Immature natural killer cell (primary cell): ENCODE measurements at regions not wholly inside any gene's neighbourhood (a gene's known extent, or its start where the extent isn't known, plus 50 kb on each side); places are given as distances from the start of the nearest gene placed in this dataset.
"Not testable (repeated sequence)": the region's sequence is repeated elsewhere in the genome, so short reads cannot be mapped to it uniquely, and the experiment has no call there.

Experiments
- DNase-seq, 3 donors: peaks; one replicate each; pipeline ENCODE4 v3.0.0; 2022; ENCODE audit warnings: mixed read lengths in 1 of 3
- H3K27ac Mint-ChIP-seq, 6 donors: one replicate each; pipeline ENCODE4 v1.8.0; 2020; ENCODE audit warnings: mixed read lengths in 6 of 6, mild to moderate bottlenecking in 5 of 6, inconsistent platforms in 4 of 6, moderate library complexity in 3 of 6
- H3K27me3 Mint-ChIP-seq, 3 donors: one replicate each; pipeline ENCODE4 v1.8.0; 2020 to 2021; ENCODE audit warnings: low read depth in 3 of 3, mild to moderate bottlenecking in 3 of 3, mixed read lengths in 3 of 3, moderate library complexity in 3 of 3, inconsistent platforms in 1 of 3
- H3K36me3 Mint-ChIP-seq, 3 donors: one replicate each; pipeline ENCODE4 v1.8.0; 2020; ENCODE audit warnings: mixed read lengths in 3 of 3, inconsistent platforms in 2 of 3, mild to moderate bottlenecking in 2 of 3
- H3K4me1 Mint-ChIP-seq, 2 donors: one replicate each; pipeline ENCODE4 v1.8.0; 2020; ENCODE audit warnings: inconsistent platforms in 2 of 2, mild to moderate bottlenecking in 2 of 2, mixed read lengths in 2 of 2, moderate library complexity in 1 of 2
- H3K4me3 Mint-ChIP-seq, 5 donors: one replicate each; pipeline ENCODE4 v1.8.0; 2020; ENCODE audit warnings: mild to moderate bottlenecking in 5 of 5, mixed read lengths in 5 of 5, inconsistent platforms in 3 of 5, moderate library complexity in 3 of 5
- H3K9me3 Mint-ChIP-seq, 6 donors: one replicate each; pipeline ENCODE4 v1.8.0; 2020; ENCODE audit warnings: mild to moderate bottlenecking in 6 of 6, mixed read lengths in 6 of 6, inconsistent platforms in 4 of 6, moderate library complexity in 3 of 6

DNA sequence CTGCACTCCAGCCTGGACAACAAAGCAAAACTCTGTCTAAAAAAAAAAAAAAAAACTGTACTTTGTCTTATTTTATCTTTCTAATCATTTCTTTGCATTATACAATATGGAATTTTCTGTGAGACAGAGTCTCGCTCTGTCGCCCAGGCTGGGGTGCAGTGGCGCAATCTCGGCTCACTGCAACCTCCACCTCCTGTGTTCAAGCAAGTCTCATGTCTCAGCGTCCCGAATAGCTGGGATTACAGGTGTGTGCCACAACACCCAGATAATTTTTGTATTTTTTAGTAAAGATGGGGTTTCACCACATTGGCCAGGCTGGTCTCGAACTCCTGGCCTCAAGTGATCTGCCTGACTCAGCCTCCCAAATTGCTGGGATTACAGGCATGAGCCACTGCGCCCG lies 90.0 kb downstream of the MRPL14 start:
- H3K27me3 Mint-ChIP-seq, H3K27ac Mint-ChIP-seq, DNase-seq, H3K36me3 Mint-ChIP-seq, H3K9me3 Mint-ChIP-seq, H3K4me1 Mint-ChIP-seq, H3K4me3 Mint-ChIP-seq: not testable (repeated sequence)

GRCh38 chr6:44036699-44037101 lies 90.6 kb downstream of the MRPL14 start:
- H3K4me1 Mint-ChIP-seq = no peaks in the 10 kb centered on the region
- H3K4me3 Mint-ChIP-seq = no peak overlapping the region
- H3K9me3 Mint-ChIP-seq = no peaks in the 10 kb centered on the region

DNA sequence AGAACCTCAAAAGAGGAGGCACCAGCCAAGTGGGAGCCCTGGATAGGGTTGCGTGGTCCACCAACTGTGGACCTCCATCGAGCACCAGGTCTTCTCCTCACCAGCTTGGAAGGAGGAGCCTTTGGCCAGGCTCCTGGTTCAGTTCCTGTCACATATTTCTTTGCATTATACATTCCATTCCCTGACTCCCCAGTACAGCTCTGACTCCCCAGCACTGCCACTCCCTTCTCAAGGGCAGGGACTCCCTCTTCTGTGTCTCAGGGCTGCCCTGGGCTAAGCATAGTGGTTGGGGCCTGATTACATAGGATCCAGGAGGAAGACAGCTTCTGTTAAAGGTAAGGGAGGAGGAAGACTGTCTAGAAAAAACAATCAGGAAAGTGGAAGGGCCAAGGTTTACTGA lies 91.1 kb downstream of the MRPL14 start:
- Mint-ChIP-seq H3K27ac (no peak overlapping the region), H3K4me3 (no peak overlapping the region), H3K36me3 (no peaks in the 10 kb centered on the region), H3K27me3 (peaks cover 2 to 6% (median 3%) of the 10 kb centered on the region in 3 donors), H3K9me3 (no peaks in the 10 kb centered on the region), H3K4me1 (no peaks in the 10 kb centered on the region)
- no peak for DNase-seq

More at GRCh38 chr6:44036699-44037101, 90.6 kb downstream of the MRPL14 start:
- Mint-ChIP-seq H3K27ac (no peak overlapping the region), H3K36me3 (no peaks in the 10 kb centered on the region), H3K27me3 (peaks cover 2 to 6% (median 3%) of the 10 kb centered on the region in 3 donors)
- DNase-seq = no peak

DNA sequence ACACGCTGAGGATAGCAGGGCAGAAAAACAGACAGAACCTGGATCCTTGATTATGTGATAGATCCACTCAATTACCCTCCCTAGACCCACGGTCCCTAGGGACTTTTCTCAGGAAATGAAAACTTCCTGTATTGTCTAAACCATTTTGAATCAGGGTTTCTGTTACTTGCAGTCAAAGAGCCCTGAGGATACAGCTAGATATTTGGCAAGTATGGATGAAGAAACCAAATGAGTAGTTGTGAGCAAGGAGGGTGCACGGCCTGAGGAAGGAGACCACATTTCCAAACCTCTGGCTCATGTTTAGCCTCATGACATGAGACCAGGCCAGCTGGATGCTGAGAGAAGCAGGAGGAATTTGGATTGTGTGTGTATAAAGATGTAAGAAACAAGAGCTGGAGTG lies 91.6 kb downstream of the MRPL14 start:
- no peaks in the 10 kb centered on the region for H3K4me1 Mint-ChIP-seq
- H3K27ac Mint-ChIP-seq = no peak overlapping the region
- no peak overlapping the region for H3K4me3 Mint-ChIP-seq
- H3K9me3 Mint-ChIP-seq = no peaks in the 10 kb centered on the region
- peaks cover 2 to 4% (median 3%) of the 10 kb centered on the region in 3 donors for H3K27me3 Mint-ChIP-seq
- no peak for DNase-seq
- no peaks in the 10 kb centered on the region for H3K36me3 Mint-ChIP-seq

GRCh38 chr6:44034931-44035345 lies 92.3 kb downstream of the MRPL14 start:
- H3K27ac Mint-ChIP-seq = peak overlapping the region in 1 of 6 donors; percentile 2
- no peak overlapping the region for H3K4me3 Mint-ChIP-seq
- peaks cover 2 to 6% (median 3%) of the 10 kb centered on the region in 3 donors for H3K27me3 Mint-ChIP-seq
- H3K9me3 Mint-ChIP-seq = no peaks in the 10 kb centered on the region
- no peaks in the 10 kb centered on the region for H3K4me1 Mint-ChIP-seq
- no peak for DNase-seq
- no peaks in the 10 kb centered on the region for H3K36me3 Mint-ChIP-seq

DNA sequence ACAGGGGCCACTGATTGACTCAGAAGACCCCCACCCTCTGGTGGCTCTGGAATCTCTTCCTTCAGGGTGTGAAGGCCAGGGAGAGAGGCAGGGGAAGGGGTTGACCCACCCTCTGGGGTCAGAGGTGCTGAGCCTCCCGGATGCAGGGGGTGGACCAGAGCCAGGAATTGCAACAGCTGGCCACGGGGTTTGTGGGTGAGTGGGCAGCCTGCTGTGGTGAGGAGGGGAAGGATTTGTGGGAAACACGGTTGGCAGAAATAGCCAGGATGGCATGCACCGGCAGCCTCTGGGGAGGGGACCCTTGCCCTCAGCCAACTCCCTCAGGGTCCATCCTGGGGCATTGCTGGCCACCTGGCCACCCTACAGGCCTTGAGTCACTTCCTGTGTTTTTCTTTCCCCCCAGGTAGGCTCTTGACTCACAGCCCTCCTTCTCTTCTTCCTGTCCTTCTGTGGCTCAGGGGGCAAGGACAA lies 92.8 kb downstream of the MRPL14 start:
- H3K4me1 Mint-ChIP-seq = no peaks in the 10 kb centered on the region

GRCh38 chr6:44030812-44031454 lies 96.3 kb downstream of the MRPL14 start:
- Mint-ChIP-seq H3K4me1 (no peaks in the 10 kb centered on the region), H3K4me3 (no peak overlapping the region), H3K36me3 (no peaks in the 10 kb centered on the region), H3K27me3 (peaks cover 2 to 8% (median 7%) of the 10 kb centered on the region in 3 donors), H3K27ac (no peak overlapping the region), H3K9me3 (no peaks in the 10 kb centered on the region)
- no peak for DNase-seq

More for the DNA sequence above, 92.8 kb downstream of the MRPL14 start:
- DNase-seq = no peak
- Mint-ChIP-seq H3K27me3 (peaks cover 2 to 6% (median 4%) of the 10 kb centered on the region in 3 donors), H3K36me3 (no peaks in the 10 kb centered on the region), H3K4me3 (no peak overlapping the region), H3K27ac (peak overlapping the region in 1 of 6 donors; percentile 2), H3K9me3 (no peaks in the 10 kb centered on the region)

DNA sequence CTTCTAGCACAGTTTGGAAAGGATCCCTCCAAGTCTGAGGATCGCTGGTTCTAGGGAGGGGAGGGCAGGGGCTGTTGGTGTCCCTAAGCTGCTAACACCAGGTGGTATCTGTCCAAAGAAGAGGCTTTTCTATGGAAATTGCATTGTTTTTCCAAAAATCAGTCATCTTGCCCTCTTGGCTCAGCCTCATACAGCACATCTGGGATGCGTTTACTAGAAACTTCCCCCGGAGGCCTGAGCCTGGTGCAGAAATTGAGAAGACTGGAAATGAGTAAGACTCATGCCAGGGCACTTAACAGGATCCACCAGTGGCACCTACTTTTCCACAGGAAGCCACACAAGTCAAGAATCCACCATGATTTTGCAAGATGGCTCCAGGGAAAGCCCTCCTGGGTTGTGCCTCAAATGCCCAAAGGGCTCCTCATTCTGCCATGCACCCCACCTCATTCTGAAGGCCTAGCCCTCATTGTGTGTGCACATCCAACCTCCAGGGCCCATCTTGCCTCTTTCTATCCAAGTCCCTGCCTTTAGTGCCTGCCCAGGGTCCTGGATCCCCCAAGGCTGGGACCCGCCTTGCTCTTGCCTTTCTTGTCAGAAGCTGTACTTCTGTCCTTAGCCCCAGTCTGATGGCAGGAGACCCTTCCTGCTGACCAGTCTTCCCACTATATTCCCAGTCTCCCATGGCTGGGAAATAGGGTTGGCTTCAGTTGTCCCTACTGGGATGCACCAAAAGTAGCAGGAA lies 97.6 kb downstream of the MRPL14 start:
- no peak for DNase-seq
- no peaks in the 10 kb centered on the region for H3K9me3 Mint-ChIP-seq
- H3K27ac Mint-ChIP-seq = no peak overlapping the region
- no peak overlapping the region for H3K4me3 Mint-ChIP-seq
- H3K4me1 Mint-ChIP-seq = no peaks in the 10 kb centered on the region
- H3K27me3 Mint-ChIP-seq = peaks cover 0 to 7% (median 6%) of the 10 kb centered on the region in 3 donors
- no peaks in the 10 kb centered on the region for H3K36me3 Mint-ChIP-seq

DNA sequence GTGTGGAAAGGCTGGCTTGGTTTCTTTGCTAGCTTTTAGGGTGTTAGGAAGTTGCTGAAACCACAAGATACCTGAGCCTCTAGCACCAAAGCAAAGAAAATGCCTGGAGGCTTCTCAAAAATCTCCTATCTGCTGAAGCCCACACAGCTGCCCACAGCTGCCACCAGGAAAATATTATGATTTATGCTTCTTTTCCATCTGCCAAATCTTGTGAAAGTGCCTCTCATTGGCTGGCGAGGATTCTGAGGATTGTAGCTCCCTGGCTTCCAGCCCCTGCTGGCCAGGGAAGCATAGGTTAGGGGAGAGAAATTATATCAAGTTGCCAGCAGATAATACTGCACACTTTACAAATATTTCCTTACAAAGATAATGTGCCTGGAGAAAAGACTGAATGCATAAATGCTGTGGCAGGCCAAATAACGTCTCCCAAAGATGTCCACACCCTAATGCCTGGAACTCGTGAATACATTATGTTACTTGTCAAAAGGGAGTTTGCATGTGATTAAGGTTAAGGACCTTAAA lies 98.4 kb downstream of the MRPL14 start:
- no peak overlapping the region for H3K4me3 Mint-ChIP-seq
- H3K27ac Mint-ChIP-seq = no peak overlapping the region
- H3K36me3 Mint-ChIP-seq = no peaks in the 10 kb centered on the region
- no peaks in the 10 kb centered on the region for H3K9me3 Mint-ChIP-seq
- peaks cover 0 to 7% (median 6%) of the 10 kb centered on the region in 3 donors for H3K27me3 Mint-ChIP-seq
- no peaks in the 10 kb centered on the region for H3K4me1 Mint-ChIP-seq
- DNase-seq = no peak

- no peaks in the 10 kb centered on the region for H3K9me3 Mint-ChIP-seq
- no peak overlapping the region for H3K27ac Mint-ChIP-seq
- no peaks in the 10 kb centered on the region for H3K36me3 Mint-ChIP-seq
- H3K4me1 Mint-ChIP-seq = no peaks in the 10 kb centered on the region
- peaks cover 0 to 7% (median 6%) of the 10 kb centered on the region in 3 donors for H3K27me3 Mint-ChIP-seq
- no peak overlapping the region for H3K4me3 Mint-ChIP-seq
- no peak for DNase-seq
Observed at GRCh38 chr6:44025226-44025625, 102.0 kb downstream of the MRPL14 start.

DNA sequence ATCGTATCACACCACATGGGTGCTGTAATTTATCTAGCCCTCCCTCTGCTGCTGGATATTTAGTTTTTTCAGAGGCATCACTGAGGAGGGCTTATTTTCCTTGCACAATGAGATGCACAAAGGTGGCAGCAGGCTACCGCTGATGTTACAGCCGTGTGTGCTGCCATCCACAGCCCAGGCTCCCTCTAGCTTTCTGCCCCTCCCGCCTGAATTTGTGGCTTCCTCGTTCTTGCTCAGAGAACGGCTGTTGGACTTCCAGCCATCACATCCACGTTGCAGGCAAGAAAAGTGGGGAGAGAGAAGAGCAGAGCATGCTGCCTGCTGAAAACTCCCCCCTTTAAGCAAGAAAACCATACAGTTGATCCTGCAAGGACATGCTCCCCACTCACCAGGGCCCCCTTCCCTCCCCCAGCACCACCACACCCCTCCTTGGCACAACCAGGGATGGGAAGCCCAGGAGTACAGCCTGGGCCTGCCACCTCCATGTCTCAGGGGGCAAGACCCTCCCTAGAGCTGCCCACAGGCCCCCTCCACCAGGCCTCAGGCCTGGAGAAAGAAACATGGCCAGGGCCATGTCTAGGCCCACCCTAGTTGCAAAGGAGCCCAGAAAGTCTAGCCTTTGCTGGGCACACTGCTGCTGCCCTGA lies 102.6 kb downstream of the MRPL14 start:
- no peak overlapping the region for H3K27ac Mint-ChIP-seq
- no peak for DNase-seq
- H3K4me1 Mint-ChIP-seq = no peaks in the 10 kb centered on the region
- H3K36me3 Mint-ChIP-seq = no peaks in the 10 kb centered on the region
- no peaks in the 10 kb centered on the region for H3K9me3 Mint-ChIP-seq
- no peak overlapping the region for H3K4me3 Mint-ChIP-seq
- H3K27me3 Mint-ChIP-seq = peaks cover 0 to 6% (median 6%) of the 10 kb centered on the region in 3 donors

DNA sequence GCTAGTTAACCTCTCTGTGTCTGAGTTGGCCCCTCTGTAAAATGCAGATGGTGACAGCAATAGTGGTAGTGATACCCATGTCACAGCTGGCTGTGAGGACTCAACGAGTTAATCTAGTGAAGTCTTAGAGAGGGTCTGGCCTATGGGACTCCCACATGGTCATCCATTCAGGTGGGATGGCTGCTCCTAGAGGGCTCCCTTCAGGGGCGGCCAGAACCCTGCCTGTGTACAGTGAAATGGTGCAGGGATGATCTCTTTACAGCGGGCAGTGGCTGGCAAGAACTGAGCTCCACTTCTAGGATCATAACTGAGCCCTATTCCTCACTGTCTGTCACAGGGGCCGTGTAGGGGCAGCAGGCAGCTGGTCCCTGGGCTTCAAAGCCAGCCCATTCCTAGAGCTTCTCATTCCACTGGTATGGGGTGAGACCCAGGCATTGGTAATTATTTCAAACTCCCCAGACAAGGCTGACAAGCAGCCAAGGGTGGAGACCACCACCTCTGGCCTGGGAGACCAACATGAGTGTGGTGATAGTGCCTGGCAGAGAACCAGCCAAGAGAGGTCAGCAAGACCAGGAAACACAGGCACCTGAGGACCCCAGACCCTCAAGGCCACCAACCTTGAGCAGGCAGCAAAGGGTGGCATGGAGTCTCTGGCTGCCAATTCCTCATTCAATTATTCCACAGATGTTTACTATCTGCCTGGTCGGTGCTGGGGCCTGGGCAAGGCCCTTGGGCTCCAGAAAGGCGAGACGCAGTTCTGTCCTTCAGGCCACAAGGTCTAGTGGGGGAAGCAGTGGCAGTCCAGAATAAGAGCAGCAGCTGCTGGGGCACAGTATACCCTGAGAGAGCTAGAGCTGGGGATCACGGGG lies 103.4 kb downstream of the MRPL14 start:
- H3K27ac Mint-ChIP-seq = no peak overlapping the region
- no peak overlapping the region for H3K4me3 Mint-ChIP-seq
- no peaks in the 10 kb centered on the region for H3K36me3 Mint-ChIP-seq
- no peak for DNase-seq
- no peaks in the 10 kb centered on the region for H3K9me3 Mint-ChIP-seq
- peaks cover 0 to 6% (median 5%) of the 10 kb centered on the region in 3 donors for H3K27me3 Mint-ChIP-seq
- no peaks in the 10 kb centered on the region for H3K4me1 Mint-ChIP-seq

DNA sequence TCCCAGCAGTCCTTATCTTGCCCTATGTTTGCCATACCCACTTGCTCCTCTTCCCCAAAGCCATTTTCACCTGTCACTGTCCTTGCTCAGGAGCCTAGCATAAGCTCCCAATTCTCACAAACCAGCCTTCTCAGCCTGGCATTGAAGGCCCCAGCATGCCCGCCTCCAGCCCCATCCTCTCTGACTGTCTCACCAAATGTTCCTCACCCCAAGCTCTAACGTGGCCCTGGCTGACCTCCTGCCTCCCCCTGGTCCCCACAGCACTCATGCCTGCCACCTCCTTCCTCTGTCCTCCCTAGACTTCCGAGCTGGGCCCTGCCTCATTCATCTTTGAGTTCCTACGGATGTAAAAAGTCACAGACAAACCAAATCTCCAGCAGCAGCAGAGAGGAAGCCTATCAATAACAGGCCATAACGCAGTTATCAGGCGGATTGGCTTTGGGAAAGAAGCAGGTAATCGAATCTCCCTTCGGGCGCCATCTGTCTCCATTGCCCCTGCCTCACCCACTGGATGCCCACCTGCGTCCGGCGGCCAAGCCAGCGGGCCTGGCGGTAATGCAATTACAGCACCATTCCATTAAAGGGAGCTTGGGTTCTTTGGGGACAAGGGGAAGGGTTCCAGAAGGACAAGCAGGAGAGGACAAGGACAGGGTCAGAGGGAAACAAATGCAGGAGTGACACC lies 104.4 kb downstream of the MRPL14 start:
- Mint-ChIP-seq H3K27me3 (peaks cover 2 to 6% (median 5%) of the 10 kb centered on the region in 3 donors), H3K9me3 (no peaks in the 10 kb centered on the region), H3K4me3 (no peak overlapping the region), H3K4me1 (no peaks in the 10 kb centered on the region), H3K36me3 (no peaks in the 10 kb centered on the region), H3K27ac (no peak overlapping the region)
- DNase-seq = no peak
